Peyer's patch (tissue), 4 donors: ENCODE measurements at regions not wholly inside any gene's neighbourhood (a gene's known extent, or its start where the extent isn't known, plus 50 kb on each side); places are given as distances from the start of the nearest gene placed in this dataset.

Source experiments
- CTCF ChIP-seq, 6 experiments: fragments of 450-650 bp in 4 of 6; fragments of 200-600 bp in 2 of 6; sonication (generic) in 1 of 6; IDR thresholded peaks; one replicate each; pipeline ENCODE4 v1.5.1; 2017 to 2019; ENCODE audit warnings: antibody characterized with exemption in 6 of 6, mild to moderate bottlenecking in 3 of 6, moderate library complexity in 1 of 6
- POLR2A ChIP-seq, 2 donors: fragments of 450-650 bp; IDR thresholded peaks; one replicate each; pipeline ENCODE4 v1.5.1; 2017; ENCODE audit warnings: antibody characterized with exemption in 2 of 2, mild to moderate bottlenecking in 2 of 2, moderate library complexity in 2 of 2

GRCh38 chr14:89466944-89467343, 49.9 kb upstream of the FOXN3 start:
- TF ChIP-seq CTCF (IDR thresholded peaks at IDR 0.05) = no peak
- no peak for TF ChIP-seq POLR2A (IDR thresholded peaks at IDR 0.05)
